Fibroblast of the aortic adventitia (primary cell): ENCODE measurements at regions not wholly inside any gene's neighbourhood (a gene's known extent, or its start where the extent isn't known, plus 50 kb on each side); places are given as distances from the start of the nearest gene placed in this dataset.

Source experiments
- DNase-seq: peaks from one replicate; pipeline ENCODE4 v3.0.0-alpha.2; 2010; ENCODE audit warnings: low read depth
- H3K4me3 ChIP-seq: 2 replicates; pipeline ENCODE4 v1.5.1; 2011; ENCODE audit warnings: low read depth, mild to moderate bottlenecking, control low read depth, low read length, moderate library complexity
- TF ChIP-seq, protein P1 (sequence below): IDR thresholded peaks from 2 replicates; pipeline ENCODE4 v1.5.1; 2011; ENCODE audit warnings: mild to moderate bottlenecking, low read length, control low read depth, inconsistent platforms; ENCODE audit not compliant: insufficient read depth

GRCh38 chr6:112806163-112806865 lies 459.2 kb downstream of the RFPL4B start:
- no peak overlapping the region for H3K4me3 ChIP-seq
- DNase-seq, result no peak
- TF ChIP-seq, protein P1, sequence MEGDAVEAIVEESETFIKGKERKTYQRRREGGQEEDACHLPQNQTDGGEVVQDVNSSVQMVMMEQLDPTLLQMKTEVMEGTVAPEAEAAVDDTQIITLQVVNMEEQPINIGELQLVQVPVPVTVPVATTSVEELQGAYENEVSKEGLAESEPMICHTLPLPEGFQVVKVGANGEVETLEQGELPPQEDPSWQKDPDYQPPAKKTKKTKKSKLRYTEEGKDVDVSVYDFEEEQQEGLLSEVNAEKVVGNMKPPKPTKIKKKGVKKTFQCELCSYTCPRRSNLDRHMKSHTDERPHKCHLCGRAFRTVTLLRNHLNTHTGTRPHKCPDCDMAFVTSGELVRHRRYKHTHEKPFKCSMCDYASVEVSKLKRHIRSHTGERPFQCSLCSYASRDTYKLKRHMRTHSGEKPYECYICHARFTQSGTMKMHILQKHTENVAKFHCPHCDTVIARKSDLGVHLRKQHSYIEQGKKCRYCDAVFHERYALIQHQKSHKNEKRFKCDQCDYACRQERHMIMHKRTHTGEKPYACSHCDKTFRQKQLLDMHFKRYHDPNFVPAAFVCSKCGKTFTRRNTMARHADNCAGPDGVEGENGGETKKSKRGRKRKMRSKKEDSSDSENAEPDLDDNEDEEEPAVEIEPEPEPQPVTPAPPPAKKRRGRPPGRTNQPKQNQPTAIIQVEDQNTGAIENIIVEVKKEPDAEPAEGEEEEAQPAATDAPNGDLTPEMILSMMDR, result no peak

DNA sequence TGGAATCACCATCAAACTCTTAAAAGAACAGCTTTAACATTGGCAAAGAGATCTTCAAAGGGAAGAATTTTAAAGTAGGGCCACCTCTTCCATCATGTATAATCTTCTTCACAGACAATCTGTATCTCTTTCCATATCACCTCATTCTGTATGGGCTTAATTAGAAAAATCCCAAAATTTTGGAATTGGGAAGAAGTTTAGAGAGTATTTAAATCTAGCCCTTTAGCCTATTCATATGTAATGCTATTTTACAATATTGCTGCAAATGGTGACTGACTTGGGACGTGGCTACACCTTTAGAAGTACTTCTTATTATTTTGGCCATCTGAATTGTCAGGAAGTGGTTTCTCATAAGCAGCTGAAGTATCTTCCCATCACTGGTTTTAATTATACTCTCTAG lies 474.3 kb downstream of the RFPL4B start:
- TF ChIP-seq, protein P1, result no peak
- H3K4me3 ChIP-seq, result no peak overlapping the region
- DNase-seq, result no peak

GRCh38 chr6:112822769-112823168 lies 475.6 kb downstream of the RFPL4B start:
- TF ChIP-seq, protein P1, result no peak
- no peak for DNase-seq
- no peak overlapping the region for H3K4me3 ChIP-seq

DNA sequence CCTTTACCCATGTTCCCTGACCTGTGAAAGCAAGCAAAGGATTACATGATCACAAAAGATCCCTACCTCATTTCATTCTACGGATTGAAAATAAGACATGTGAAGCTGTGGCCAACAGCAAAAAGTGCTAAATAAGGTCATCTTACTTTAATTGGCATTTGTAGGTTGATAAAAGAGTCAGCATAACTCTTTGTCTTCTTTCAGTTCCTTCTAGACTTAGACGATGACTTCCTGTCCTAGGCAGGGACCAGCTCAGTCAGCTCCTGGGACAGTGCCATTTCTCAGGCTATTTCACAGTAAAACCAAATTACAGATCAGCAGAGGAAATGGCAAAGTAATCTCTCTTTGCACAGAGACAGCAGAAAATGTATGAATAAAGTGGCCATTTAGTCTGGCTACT lies 480.7 kb downstream of the RFPL4B start:
- TF ChIP-seq, protein P1, result no peak
- peak; percentile 25 for DNase-seq
- no peak overlapping the region for H3K4me3 ChIP-seq

- H3K4me3 ChIP-seq, result no peak overlapping the region
- TF ChIP-seq, protein P1, result no peak
- no peak for DNase-seq
Observed at GRCh38 chr6:112831022-112831421, 483.9 kb downstream of the RFPL4B start.

- TF ChIP-seq, protein P1, result no peak
- DNase-seq, result peak; percentile 36
- H3K4me3 ChIP-seq, result no peak overlapping the region
Observed at GRCh38 chr6:112833581-112834131, 486.5 kb downstream of the RFPL4B start.

GRCh38 chr6:112835078-112835477 lies 487.9 kb downstream of the RFPL4B start:
- no peak overlapping the region for H3K4me3 ChIP-seq
- no peak for DNase-seq
- TF ChIP-seq, protein P1, result no peak
